ENCODE measurements at regions not wholly inside any gene's neighbourhood (a gene's known extent, or its start where the extent isn't known, plus 50 kb on each side); places are given as distances from the start of the nearest gene placed in this dataset.

DNA sequence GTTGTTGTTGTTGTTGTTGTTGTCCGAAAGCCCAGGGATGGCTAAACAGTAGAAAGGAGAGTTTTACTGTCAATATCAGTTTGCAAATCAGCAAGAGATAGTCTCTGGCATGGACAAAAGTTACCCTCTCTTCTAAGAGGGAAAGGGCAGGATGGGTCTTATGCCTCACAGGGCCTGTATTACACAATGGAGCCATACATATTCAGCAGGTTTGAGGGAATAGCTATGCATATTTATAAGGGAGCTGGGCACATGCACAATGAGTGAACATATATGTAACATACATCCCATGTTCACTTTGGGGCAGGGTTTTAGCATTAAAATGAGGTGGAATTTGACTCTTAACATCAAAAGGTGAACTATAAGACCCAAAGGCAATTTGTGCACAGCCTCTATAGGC lies 84.4 kb upstream of the PGBD5 start:
- no peak for DNase-seq

- DNase-seq = no peak
Measured at GRCh38 chr1:230509281-230509977, 83.3 kb upstream of the PGBD5 start.

DNA sequence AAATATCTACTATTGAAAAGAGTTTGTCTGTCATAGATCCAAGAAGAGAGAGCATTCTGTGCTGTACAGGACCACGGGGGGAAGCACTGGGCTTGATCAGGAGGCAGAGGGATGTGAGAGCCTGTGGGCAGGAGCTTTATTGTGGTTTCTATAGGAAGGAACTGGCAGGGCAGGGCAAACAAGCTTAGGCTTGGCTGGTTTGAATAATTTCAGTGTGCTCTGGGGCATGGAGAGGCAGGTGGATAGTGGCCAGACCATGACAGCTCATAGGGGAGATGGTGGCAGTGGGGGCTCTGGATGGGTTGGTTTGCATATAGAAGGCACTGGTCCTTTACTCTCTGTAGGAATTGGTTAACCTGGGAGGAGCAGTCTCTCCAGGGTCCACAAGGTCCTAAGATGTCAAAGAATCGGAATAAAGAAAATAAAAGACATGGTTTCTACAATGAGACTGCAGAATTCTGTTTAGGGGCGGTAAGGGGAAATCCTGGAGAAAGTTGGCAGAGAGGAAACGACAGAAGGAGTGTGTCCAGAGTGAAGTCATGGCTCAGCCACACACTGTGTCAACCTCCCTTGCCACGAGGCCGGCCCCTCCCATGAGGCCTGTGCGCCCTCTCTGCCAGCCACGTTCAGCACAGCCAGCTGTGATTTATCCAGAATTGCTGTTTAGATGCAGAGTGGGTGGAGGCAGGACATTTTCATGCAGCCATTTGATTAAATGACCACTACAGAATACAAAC lies 81.7 kb upstream of the PGBD5 start:
- peak; percentile 28 for DNase-seq

GRCh38 chr1:230507236-230507635 lies 81.1 kb upstream of the PGBD5 start:
- DNase-seq = no peak

- no peak for DNase-seq
Measured at GRCh38 chr1:230506451-230506850, 80.3 kb upstream of the PGBD5 start.

- no peak for DNase-seq
Measured at GRCh38 chr1:230504310-230504709, 78.2 kb upstream of the PGBD5 start.

DNA sequence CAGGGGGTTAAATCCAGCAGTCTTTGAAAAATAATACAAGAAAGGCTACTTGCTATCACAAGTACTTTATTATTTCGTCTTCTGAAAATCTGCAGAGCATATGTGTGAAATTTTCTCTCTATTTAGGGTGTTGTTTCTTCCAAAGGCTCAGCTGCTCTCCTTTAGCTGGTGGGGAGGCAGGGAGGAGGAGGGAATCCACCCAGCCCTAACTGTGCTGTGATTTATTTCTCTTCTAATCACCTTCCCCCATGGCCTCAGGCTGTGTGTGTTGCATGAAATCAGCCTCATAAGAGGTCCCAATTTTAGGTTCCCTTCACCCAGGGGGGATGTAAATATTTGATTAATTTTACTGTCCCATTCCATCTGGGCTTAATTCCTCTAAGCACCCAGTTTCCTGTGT lies 77.6 kb upstream of the PGBD5 start:
- DNase-seq = no peak

DNA sequence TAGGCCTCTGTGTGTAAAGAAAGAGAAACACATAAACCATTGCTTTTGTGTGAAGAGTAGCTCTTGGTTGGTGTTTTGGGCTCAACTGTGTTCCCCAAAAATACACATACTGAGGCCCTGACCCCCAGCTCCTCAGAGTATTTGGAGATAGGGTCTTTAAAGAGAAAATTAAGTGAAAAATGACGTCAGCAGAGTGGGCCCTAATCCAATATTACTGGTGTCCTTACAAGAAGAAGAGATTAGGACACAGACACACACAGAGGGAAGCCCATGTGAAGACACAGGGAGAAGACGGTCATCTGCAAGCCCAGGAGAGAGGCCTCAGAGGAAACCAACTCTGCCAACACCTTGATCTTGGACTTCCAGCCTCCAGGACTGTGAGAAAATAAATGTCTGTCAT lies 76.9 kb upstream of the PGBD5 start:
- no peak for DNase-seq

GRCh38 chr1:230502306-230502705 lies 76.2 kb upstream of the PGBD5 start:
- DNase-seq = no peak

DNA sequence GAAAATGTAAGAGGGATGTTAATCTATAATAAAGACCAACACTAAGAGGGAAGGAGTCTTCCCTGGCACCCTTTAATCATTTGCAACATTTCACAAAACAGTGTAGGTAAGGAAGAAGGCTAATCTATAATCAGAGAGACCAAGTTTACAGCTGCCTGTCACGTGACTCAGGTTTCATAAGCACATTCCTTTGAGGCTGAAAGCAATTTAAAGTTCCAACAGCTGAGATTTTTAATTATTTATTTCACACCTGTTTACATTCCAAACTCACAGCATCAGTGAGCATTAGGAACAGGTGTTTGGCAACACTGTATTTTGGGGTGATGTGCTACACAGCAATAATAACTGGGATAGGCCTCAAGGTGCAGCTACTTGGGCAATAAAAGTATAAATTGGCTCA lies 75.7 kb upstream of the PGBD5 start:
- DNase-seq = no peak

- no peak for DNase-seq
Measured at GRCh38 chr1:230501242-230501641, 75.1 kb upstream of the PGBD5 start.

DNA sequence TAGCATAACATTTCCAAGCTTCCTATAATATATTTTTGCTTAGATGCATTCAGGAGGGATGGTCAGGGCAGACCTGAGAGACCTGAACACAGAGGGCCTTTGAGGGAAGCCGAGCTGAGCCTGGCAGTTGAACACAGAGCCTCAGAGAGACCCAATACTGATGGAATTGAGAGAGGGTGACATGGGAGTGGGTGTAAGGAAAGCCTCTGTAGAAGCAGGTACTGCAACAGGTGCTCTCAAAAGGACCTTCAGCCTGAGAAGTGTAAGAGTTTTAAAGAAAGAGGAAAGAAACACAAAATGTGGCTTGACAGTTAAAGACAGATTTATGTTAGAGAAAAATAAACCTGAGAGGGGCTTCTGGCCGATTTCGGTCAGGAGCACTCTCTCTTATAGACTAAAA lies 73.9 kb upstream of the PGBD5 start:
- no peak for DNase-seq

DNA sequence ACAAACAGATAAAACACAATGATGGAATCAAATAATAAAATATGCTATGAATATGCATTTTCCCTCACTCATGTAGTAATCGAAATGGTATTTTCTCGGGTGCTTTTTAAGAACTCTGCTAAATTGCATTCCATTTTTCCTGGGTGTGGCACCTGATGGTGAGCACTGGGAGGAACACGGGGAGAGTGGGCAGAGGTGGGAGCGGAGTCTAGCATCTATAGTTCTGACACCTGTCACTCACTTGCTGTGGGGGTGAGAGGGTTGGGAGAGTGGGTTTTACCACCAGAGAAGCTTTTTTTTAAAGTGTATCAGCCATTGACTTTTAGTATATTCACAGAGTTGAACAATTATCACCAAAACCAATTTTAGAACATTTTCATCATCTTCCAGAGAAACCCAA lies 73.4 kb upstream of the PGBD5 start:
- no peak for DNase-seq

GRCh38 chr1:230498704-230499103 lies 72.6 kb upstream of the PGBD5 start:
- no peak for DNase-seq

- no peak for DNase-seq
Measured at GRCh38 chr1:230496451-230496850, 70.3 kb upstream of the PGBD5 start.

DNA sequence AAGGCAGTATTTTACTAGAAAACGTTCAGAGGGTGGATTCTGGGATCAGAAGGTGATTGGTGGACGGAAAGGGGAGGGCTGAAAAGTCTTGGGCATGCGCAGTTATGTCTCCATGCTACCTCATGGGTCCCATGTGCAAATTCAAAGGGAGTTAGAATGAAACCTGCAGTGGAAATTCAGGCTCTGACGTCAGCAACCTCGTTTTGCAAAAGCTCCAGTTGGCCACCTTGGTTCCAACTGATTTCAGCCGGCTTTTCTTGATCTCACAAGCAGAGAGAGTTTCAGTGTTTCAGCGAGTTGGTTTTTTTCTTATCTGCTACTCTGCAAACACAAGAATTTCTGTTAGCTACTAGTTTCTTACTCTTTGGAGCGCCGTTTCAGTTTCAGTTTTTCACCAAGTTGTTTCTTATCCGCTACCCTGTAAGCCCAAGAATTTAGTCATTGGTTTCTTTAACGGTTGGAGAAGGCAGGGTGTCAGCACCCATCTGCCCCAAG lies 69.8 kb upstream of the PGBD5 start:
- DNase-seq = no peak

DNA sequence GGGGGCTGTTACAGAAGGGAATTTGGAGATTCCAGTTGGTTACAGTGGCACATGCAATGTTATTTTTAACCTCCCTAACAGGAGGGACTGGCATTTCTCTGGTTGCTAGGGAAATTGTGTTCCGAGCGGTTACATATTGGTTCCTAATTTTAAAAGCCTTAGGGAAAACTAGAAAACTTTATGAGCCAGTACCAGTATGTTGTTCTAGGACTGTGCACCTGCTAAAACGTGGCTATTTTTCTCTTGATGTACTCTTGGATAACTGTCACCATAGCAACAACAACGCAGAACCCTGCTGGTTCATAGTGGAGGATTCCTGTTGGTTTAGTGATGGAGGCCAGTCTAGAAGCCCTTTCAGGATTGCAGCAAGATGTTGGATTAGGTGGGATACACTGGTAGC lies 68.9 kb upstream of the PGBD5 start:
- DNase-seq = no peak

GRCh38 chr1:230494514-230494913 lies 68.4 kb upstream of the PGBD5 start:
- no peak for DNase-seq

GRCh38 chr1:230494026-230494425 lies 67.9 kb upstream of the PGBD5 start:
- DNase-seq = no peak

GRCh38 chr1:230493264-230493663 lies 67.1 kb upstream of the PGBD5 start:
- DNase-seq = no peak

- no peak for DNase-seq
Measured at GRCh38 chr1:230490436-230490835, 64.3 kb upstream of the PGBD5 start.

DNA sequence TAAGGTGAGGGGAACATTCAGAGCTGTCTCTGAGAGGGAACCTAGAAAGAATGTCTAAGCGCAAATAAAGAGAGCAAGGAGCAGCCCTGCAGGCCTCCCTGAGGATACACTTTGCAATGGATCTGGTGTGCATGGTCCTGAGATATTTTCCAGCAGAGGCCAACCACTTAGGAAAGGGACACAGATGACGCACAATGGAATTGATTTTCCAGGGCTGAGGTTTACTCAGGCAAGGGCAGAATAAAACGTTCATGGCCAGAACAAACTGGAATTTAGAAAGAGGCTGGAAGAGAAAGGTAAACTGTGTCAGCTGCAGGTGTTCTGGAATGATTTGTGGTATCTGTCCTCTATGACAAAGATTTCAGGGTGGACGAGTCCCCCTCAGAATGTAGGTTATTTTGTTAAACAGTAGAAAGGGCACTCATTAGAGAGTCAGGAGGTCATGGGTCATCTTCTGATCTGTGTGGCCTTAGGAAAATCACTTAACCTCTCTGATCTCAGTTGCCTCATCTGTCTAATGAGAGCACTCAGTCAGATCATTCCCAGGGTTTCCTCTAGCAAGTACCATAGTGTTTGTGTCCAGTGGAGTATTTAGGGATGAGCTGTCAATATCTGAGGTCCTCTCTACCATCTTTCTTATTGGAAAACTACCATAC lies 61.8 kb upstream of the PGBD5 start:
- DNase-seq = no peak

- DNase-seq = no peak
Measured at GRCh38 chr1:230476622-230477003, 50.5 kb upstream of the PGBD5 start.

Measured in hindlimb muscle (tissue), 1 donor.